Activated CD4-positive, alpha-beta T cell treated with anti-CD3 and anti-CD28 coated beads for 36 hours (primary cell): ENCODE measurements at regions not wholly inside any gene's neighbourhood (a gene's known extent, or its start where the extent isn't known, plus 50 kb on each side); places are given as distances from the start of the nearest gene placed in this dataset.
"Not testable (repeated sequence)": the region's sequence is repeated elsewhere in the genome, so short reads cannot be mapped to it uniquely, and the experiment has no call there.

ENCODE experiments used
- ATAC-seq: fragments of 200-7000 bp; cut with Tn5 transposase; one replicate; pipeline ENCODE4 v1.10.0; 2021; ENCODE audit warnings: mild to moderate bottlenecking, moderate library complexity
- CTCF ChIA-PET: fragments of 350-600 bp; sonication (Branson Sonifier 250); formaldehyde crosslinking; loops from one replicate; lab custom pipeline; 2021; ENCODE audit warnings: antibody characterized with exemption; lab: Charles Lee
- POLR2A ChIA-PET: fragments of 350-600 bp; sonication (Branson Sonifier 250); formaldehyde crosslinking; loops from one replicate; lab custom pipeline; 2021; ENCODE audit warnings: antibody characterized with exemption, inconsistent platforms; lab: Charles Lee
- DNase-seq: peaks from one replicate; pipeline ENCODE4 v3.0.0-alpha.2; 2020
- H3K27ac Mint-ChIP-seq: one replicate; pipeline ENCODE4 v1.8.0; 2021; ENCODE audit warnings: mixed read lengths
- H3K27me3 Mint-ChIP-seq: one replicate; pipeline ENCODE4 v1.8.0; 2021; ENCODE audit warnings: mixed read lengths
- H3K36me3 Mint-ChIP-seq: one replicate; pipeline ENCODE4 v1.8.0; 2021; ENCODE audit warnings: low read depth, mixed read lengths
- H3K4me1 Mint-ChIP-seq: one replicate; pipeline ENCODE4 v1.8.0; 2021; ENCODE audit warnings: mixed read lengths
- H3K4me3 Mint-ChIP-seq: one replicate; pipeline ENCODE4 v1.8.0; 2021; ENCODE audit warnings: mild to moderate bottlenecking, moderate library complexity, mixed read lengths
- H3K9me3 Mint-ChIP-seq: one replicate; pipeline ENCODE4 v1.8.0; 2021; ENCODE audit warnings: low read depth, mixed read lengths
- intact Hi-C, 2 experiments: fragments of 100-400 bp; cut with DNase I in 1 of 2; cut with micrococcal nuclease in 1 of 2; formaldehyde crosslinking; loops; one replicate each; pipeline versions ENCODE4 v1.14.2 to v1.15.1; 2022 to 2024; cut with DNase I, micrococcal nuclease

DNA sequence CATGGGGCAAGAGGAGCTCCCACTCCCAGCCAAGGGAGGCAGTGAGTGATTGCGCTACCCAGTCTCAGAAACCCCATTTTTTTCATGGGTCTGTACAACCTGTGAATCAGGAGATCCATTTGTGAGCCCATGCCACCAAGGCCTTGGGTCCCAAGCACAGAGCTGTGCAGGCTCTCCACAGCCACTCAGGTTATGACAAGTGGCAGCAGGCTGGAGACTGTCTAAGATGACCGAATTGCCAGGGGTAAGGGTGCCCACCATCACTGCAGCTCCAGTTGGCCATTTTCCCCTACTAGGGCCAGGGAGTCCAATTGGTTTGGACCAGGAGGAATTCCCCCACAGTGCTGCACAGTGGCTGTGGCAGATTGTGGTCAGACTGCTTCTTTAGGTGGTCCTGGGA, 407.5 kb upstream of the KLHL4 start:
- Mint-ChIP-seq H3K36me3 (no peaks in the 10 kb centered on the region), H3K27me3 (no peaks in the 10 kb centered on the region), H3K9me3 (peaks cover 8% of the 10 kb centered on the region), H3K27ac (no peak overlapping the region), H3K4me1 (no peaks in the 10 kb centered on the region), H3K4me3 (no peak overlapping the region)
- ATAC-seq, result no peak
- intact Hi-C loops, result no loop called here
- ChIA-PET POLR2A (no interaction called here), CTCF (no interaction called here)
- DNase-seq, result no peak

DNA sequence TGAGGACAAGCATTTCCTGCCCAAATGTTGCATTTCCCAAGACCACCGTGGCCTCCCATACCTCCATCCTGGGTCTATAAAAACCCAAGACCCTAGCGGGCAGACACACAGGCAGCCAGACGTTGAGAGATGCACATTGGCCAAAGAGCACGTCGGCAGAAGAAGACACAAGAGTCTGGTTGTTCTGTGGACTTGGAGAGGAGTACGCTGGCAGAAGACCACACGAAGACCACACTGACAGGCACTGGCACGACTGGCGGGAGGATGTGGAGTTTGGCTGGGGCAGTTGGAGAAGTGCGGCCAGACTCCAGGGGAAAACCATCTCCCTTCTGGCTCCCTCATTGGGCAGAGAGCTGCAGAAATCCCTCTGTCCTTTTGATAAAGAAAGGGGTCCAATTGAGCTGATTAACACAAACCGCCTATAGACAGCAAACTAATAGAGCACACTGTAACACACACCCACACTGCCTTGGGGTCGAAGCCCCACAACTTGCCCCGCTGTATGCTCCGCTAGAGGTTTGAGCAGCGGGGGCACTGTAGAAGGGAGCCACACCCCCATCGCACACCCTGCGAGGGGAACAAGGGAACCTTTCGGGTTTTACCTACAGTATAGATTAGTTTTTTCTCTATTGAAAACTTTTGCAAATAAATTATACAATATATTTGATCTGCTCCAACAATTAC, 376.7 kb upstream of the KLHL4 start:
- Mint-ChIP-seq H3K4me1 (no peaks in the 10 kb centered on the region), H3K9me3 (no peaks in the 10 kb centered on the region), H3K36me3 (no peaks in the 10 kb centered on the region), H3K4me3 (no peak overlapping the region), H3K27me3 (no peaks in the 10 kb centered on the region), H3K27ac (no peak overlapping the region)
- intact Hi-C loops, result no loop called here
- CTCF ChIA-PET, result no interaction called here
- POLR2A ChIA-PET, result no interaction called here
- no peak for ATAC-seq
- no peak for DNase-seq

DNA sequence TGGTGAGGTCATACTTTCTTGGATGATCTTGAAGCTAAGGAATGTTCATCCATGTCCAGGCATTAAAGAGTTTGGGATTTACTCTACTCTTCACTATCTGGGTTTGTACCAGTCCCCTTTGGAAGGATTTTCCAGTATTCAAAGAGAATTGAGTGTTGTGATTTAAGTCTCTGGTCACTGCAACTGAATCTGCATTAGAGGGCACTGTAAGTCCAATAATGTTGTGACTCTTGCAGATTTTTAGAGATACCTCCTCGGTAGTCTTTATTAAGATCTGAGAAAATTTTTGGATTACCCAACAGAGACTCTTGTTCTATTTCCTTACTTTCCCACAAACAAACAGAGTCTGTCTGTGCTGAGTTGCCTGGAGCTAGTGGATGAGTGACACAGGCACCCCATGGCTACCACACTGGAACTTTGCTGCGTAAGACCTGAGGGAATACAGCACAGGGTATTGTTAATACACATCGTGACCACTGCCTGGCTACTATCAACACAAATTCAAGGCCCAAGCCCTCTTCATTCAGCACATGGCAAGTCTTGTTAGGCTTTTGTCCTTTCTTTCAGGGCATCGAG, 357.1 kb upstream of the KLHL4 start:
- Mint-ChIP-seq H3K4me3 (no peak overlapping the region), H3K27me3 (no peaks in the 10 kb centered on the region), H3K9me3 (no peaks in the 10 kb centered on the region), H3K36me3 (no peaks in the 10 kb centered on the region), H3K4me1 (no peaks in the 10 kb centered on the region), H3K27ac (no peak overlapping the region)
- ChIA-PET POLR2A (no interaction called here), CTCF (no interaction called here)
- intact Hi-C loops, result no loop called here
- ATAC-seq, result no peak
- DNase-seq, result no peak

DNA sequence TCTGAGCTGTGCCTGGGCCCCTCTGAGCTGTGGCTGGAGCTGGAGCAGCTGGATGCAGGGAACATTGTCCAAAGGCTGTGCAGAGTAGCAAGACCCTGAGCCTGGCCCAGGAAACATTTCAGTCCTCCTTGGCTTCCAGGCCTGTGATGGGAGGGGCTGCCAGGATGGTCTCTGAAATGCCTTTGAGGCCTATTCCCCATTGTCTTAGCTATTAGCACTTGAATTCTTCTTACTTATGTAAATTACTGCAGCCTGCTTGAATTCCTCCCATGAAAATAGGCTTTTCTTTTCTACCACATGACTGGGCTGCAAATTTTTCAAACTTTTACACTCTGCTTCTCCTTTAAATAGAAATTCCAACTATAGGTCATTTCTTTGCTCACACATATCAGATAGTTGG, 349.8 kb upstream of the KLHL4 start:
- DNase-seq, result no peak
- no peaks in the 10 kb centered on the region for H3K27me3 Mint-ChIP-seq
- H3K36me3 Mint-ChIP-seq, result no peaks in the 10 kb centered on the region
- ChIA-PET POLR2A (no interaction called here), CTCF (no interaction called here)
- H3K9me3 Mint-ChIP-seq, result no peaks in the 10 kb centered on the region
- H3K4me1 Mint-ChIP-seq, result no peaks in the 10 kb centered on the region
- H3K27ac Mint-ChIP-seq, result no peak overlapping the region
- intact Hi-C loops, result no loop called here
- no peak for ATAC-seq
- H3K4me3 Mint-ChIP-seq, result no peak overlapping the region

DNA sequence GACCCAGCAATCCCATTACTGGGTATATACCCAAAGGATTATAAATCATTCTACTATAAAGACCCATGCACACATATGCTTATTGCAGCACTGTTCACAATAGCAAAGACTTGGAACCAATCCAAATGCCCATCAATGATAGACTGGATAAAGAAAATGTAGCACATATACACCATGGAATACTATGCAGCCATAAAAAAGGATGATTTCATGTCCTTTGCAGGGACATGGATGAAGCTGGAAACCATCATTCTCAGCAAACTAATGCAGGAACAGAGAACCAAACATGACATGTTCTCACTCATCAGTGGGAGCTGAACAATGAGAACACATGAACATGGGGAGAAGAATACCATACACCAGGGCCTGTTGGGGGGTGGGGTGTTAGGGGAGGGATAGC, 339.6 kb upstream of the KLHL4 start:
- ATAC-seq, POLR2A ChIA-PET, DNase-seq, CTCF ChIA-PET, H3K9me3 Mint-ChIP-seq, H3K27ac Mint-ChIP-seq, H3K27me3 Mint-ChIP-seq, H3K4me3 Mint-ChIP-seq, intact Hi-C loops, H3K36me3 Mint-ChIP-seq, H3K4me1 Mint-ChIP-seq: not testable (repeated sequence)
